ENCODE measurements at regions not wholly inside any gene's neighbourhood (a gene's known extent, or its start where the extent isn't known, plus 50 kb on each side); places are given as distances from the start of the nearest gene placed in this dataset.
"Not testable (repeated sequence)": the region's sequence is repeated elsewhere in the genome, so short reads cannot be mapped to it uniquely, and the experiment has no call there.

- in situ Hi-C loops (cut with HindIII; ENCODE audit: low pct_ligation_motif_present, low pct_unique_long_range_greater_than_20kb, low sequenced_read_pairs), result no loop called here
These were observed 225.3 kb downstream of the KCNJ2 start for GRCh38 chr17:70394473-70395232.

GRCh38 chr17:70405492-70406220 lies 236.3 kb downstream of the KCNJ2 start:
- peak; percentile 98 for DNase-seq
- in situ Hi-C loops (cut with HindIII; ENCODE audit: low pct_ligation_motif_present, low pct_unique_long_range_greater_than_20kb, low sequenced_read_pairs), result no loop called here

More at GRCh38 chr17:70394473-70395232, 225.3 kb downstream of the KCNJ2 start:
- DNase-seq, result no peak

- in situ Hi-C loops (cut with HindIII; ENCODE audit: low pct_ligation_motif_present, low pct_unique_long_range_greater_than_20kb, low sequenced_read_pairs), result no loop called here
These were observed 238.2 kb downstream of the KCNJ2 start for GRCh38 chr17:70407506-70407905.

GRCh38 chr17:70408768-70409167 lies 239.4 kb downstream of the KCNJ2 start:
- DNase-seq, result no peak
- in situ Hi-C loops (cut with HindIII; ENCODE audit: low pct_ligation_motif_present, low pct_unique_long_range_greater_than_20kb, low sequenced_read_pairs), result no loop called here

More at GRCh38 chr17:70407506-70407905, 238.2 kb downstream of the KCNJ2 start:
- no peak for DNase-seq

- DNase-seq, result no peak
- in situ Hi-C loops (cut with HindIII; ENCODE audit: low pct_ligation_motif_present, low pct_unique_long_range_greater_than_20kb, low sequenced_read_pairs), result no loop called here
These were observed 245.0 kb downstream of the KCNJ2 start for GRCh38 chr17:70414300-70414699.

GRCh38 chr17:70420861-70421445 lies 251.6 kb downstream of the KCNJ2 start:
- in situ Hi-C loops (cut with HindIII; ENCODE audit: low pct_ligation_motif_present, low pct_unique_long_range_greater_than_20kb, low sequenced_read_pairs), result no loop called here
- no peak for DNase-seq

- in situ Hi-C loops (cut with HindIII; ENCODE audit: low pct_ligation_motif_present, low pct_unique_long_range_greater_than_20kb, low sequenced_read_pairs), result no loop called here
- DNase-seq, result no peak
These were observed 253.5 kb downstream of the KCNJ2 start for GRCh38 chr17:70422862-70423261.

GRCh38 chr17:70423562-70423961 lies 254.2 kb downstream of the KCNJ2 start:
- DNase-seq, result no peak
- in situ Hi-C loops (cut with HindIII; ENCODE audit: low pct_ligation_motif_present, low pct_unique_long_range_greater_than_20kb, low sequenced_read_pairs), result no loop called here

GRCh38 chr17:70426752-70427151 lies 257.4 kb downstream of the KCNJ2 start:
- no peak for DNase-seq
- in situ Hi-C loops (cut with HindIII; ENCODE audit: low pct_ligation_motif_present, low pct_unique_long_range_greater_than_20kb, low sequenced_read_pairs), result no loop called here

GRCh38 chr17:70434536-70435490 lies 265.5 kb downstream of the KCNJ2 start:
- in situ Hi-C loops (cut with HindIII; ENCODE audit: low pct_ligation_motif_present, low pct_unique_long_range_greater_than_20kb, low sequenced_read_pairs), result no loop called here

GRCh38 chr17:70437656-70438055 lies 268.3 kb downstream of the KCNJ2 start:
- DNase-seq, result no peak
- in situ Hi-C loops (cut with HindIII; ENCODE audit: low pct_ligation_motif_present, low pct_unique_long_range_greater_than_20kb, low sequenced_read_pairs), result no loop called here

More at GRCh38 chr17:70434536-70435490, 265.5 kb downstream of the KCNJ2 start:
- DNase-seq, result no peak

- DNase-seq, result no peak
- in situ Hi-C loops (cut with HindIII; ENCODE audit: low pct_ligation_motif_present, low pct_unique_long_range_greater_than_20kb, low sequenced_read_pairs), result no loop called here
These were observed 277.1 kb downstream of the KCNJ2 start for GRCh38 chr17:70446446-70446845.

- DNase-seq, result no peak
- in situ Hi-C loops (cut with HindIII; ENCODE audit: low pct_ligation_motif_present, low pct_unique_long_range_greater_than_20kb, low sequenced_read_pairs), result no loop called here
These were observed 278.3 kb downstream of the KCNJ2 start for GRCh38 chr17:70447588-70447987.

GRCh38 chr17:70453075-70453474 lies 283.7 kb downstream of the KCNJ2 start:
- in situ Hi-C loops (cut with HindIII; ENCODE audit: low pct_ligation_motif_present, low pct_unique_long_range_greater_than_20kb, low sequenced_read_pairs); DNase-seq: not testable (repeated sequence)

- DNase-seq, result no peak
- in situ Hi-C loops (cut with HindIII; ENCODE audit: low pct_ligation_motif_present, low pct_unique_long_range_greater_than_20kb, low sequenced_read_pairs), result no loop called here
These were observed 285.0 kb downstream of the KCNJ2 start for GRCh38 chr17:70454377-70454776.

- DNase-seq, result no peak
- in situ Hi-C loops (cut with HindIII; ENCODE audit: low pct_ligation_motif_present, low pct_unique_long_range_greater_than_20kb, low sequenced_read_pairs), result no loop called here
These were observed 285.6 kb downstream of the KCNJ2 start for GRCh38 chr17:70454908-70455307.

GRCh38 chr17:70464995-70465394 lies 295.7 kb downstream of the KCNJ2 start:
- no peak for DNase-seq

GRCh38 chr17:70468661-70469060 lies 299.3 kb downstream of the KCNJ2 start:
- in situ Hi-C loops (cut with HindIII; ENCODE audit: low pct_ligation_motif_present, low pct_unique_long_range_greater_than_20kb, low sequenced_read_pairs), result no loop called here
- DNase-seq, result no peak

More at GRCh38 chr17:70464995-70465394, 295.7 kb downstream of the KCNJ2 start:
- in situ Hi-C loops (cut with HindIII; ENCODE audit: low pct_ligation_motif_present, low pct_unique_long_range_greater_than_20kb, low sequenced_read_pairs), result no loop called here
